ENCODE measurements at regions not wholly inside any gene's neighbourhood (a gene's known extent, or its start where the extent isn't known, plus 50 kb on each side); places are given as distances from the start of the nearest gene placed in this dataset.

DNA sequence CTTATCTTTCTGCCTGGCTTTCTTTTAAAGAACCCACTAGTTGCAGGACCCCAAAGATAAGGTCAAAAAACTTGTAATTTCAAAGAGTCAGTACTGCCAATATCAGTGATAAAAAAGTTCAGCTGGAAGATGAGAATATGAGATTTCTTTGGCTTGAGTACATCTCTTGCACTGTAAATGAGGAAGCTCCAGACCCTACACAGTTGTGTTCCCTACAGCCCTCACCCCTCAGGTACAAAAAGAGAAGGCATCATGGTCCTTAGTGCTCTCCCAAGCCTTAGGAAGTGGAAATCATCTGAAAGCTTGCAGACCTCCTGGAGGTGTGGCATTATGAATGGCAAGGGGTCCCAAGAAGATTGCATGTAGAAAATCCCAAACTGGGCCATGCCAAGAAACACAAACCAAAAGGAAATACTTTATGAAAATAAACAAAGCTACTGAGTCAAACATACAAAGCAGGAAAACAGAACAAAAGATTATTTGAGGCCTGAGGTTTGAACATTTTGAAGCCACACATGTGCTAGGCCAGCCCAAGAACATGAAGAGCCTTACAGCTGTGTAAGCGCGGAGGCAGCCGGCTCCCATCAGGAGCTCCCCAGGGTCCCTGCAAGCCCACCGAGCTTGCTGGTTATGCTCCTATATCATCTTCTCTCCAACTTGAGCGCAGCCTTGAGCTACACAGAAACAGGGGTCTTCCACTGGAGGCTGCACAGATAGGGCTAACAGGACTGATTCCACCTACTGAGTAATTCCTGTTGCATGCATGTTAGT, 217.0 kb downstream of the OSR1 start:
- intact Hi-C loops (cut with DNase I) = no loop called here
- Histone ChIP-seq H3K4me1 (ENCODE audit: insufficient read depth) (no peaks in the 10 kb centered on the region), H3K4me3 (no peak overlapping the region), H3K27me3 (no peaks in the 10 kb centered on the region), H3K36me3 (no peaks in the 10 kb centered on the region), H3K27ac (no peak overlapping the region), H3K9me3 (no peaks in the 10 kb centered on the region)
- no peak for DNase-seq
- WGBS, 3 donors = 72 to 92% (median 82%) methylated on average over 5 of the region's 5 CpGs
- TF ChIP-seq CTCF (IDR thresholded peaks at IDR 0.05) = no peak
- no peak for TF ChIP-seq POLR2A (IDR thresholded peaks at IDR 0.05)
- TF ChIP-seq EP300 (IDR thresholded peaks at IDR 0.05) = no peak

- intact Hi-C loops (cut with DNase I) = no loop called here
- WGBS, 3 donors = 93 to 98% (median 96%) methylated on average over 3 of the region's 3 CpGs
- TF ChIP-seq POLR2A (IDR thresholded peaks at IDR 0.05) = no peak
- no peak for TF ChIP-seq EP300 (IDR thresholded peaks at IDR 0.05)
- no peak for TF ChIP-seq CTCF (IDR thresholded peaks at IDR 0.05)
- DNase-seq = no peak
- Histone ChIP-seq H3K27ac (no peak overlapping the region), H3K36me3 (no peaks in the 10 kb centered on the region), H3K4me1 (ENCODE audit: insufficient read depth) (no peaks in the 10 kb centered on the region), H3K27me3 (no peaks in the 10 kb centered on the region), H3K4me3 (no peak overlapping the region), H3K9me3 (no peaks in the 10 kb centered on the region)
Observed at GRCh38 chr2:19140463-19141208, 217.8 kb downstream of the OSR1 start.

DNA sequence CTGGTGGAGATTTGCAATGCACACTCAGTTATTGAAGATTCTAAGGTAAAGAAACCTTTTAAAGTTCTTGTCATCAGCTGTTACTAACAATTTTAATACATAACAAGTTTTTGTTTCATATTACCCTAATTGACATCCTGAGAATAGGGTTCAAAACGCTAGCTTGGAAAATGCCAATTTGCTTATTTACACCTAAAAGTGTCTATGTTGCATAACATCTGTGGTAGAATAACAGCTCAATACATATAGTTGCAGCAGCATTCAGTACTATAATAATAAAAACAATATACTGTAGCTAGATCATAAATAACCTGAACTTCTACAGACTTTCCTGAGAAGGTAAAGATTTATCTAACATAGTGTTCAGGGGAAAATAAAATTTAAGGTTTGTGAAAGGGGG, 219.0 kb downstream of the OSR1 start:
- Histone ChIP-seq H3K4me3 (no peak overlapping the region), H3K4me1 (ENCODE audit: insufficient read depth) (no peaks in the 10 kb centered on the region), H3K9me3 (no peaks in the 10 kb centered on the region), H3K27me3 (no peaks in the 10 kb centered on the region), H3K36me3 (no peaks in the 10 kb centered on the region), H3K27ac (no peak overlapping the region)
- WGBS, 3 donors = 88 to 93% (median 90%) methylated on average over 1 of the region's 1 CpG
- intact Hi-C loops (cut with DNase I) = no loop called here
- DNase-seq = no peak
- no peak for TF ChIP-seq EP300 (IDR thresholded peaks at IDR 0.05)

GRCh38 chr2:19138264-19138825, 220.1 kb downstream of the OSR1 start:
- Histone ChIP-seq H3K27me3 (no peaks in the 10 kb centered on the region), H3K36me3 (no peaks in the 10 kb centered on the region), H3K27ac (no peak overlapping the region), H3K9me3 (no peaks in the 10 kb centered on the region), H3K4me3 (no peak overlapping the region), H3K4me1 (ENCODE audit: insufficient read depth) (no peaks in the 10 kb centered on the region)
- TF ChIP-seq CTCF (IDR thresholded peaks at IDR 0.05) (no peak), EP300 (IDR thresholded peaks at IDR 0.05) (no peak), POLR2A (IDR thresholded peaks at IDR 0.05) (no peak)
- no peak for DNase-seq
- intact Hi-C loops (cut with DNase I) = no loop called here
- 51 to 72% (median 69%) methylated on average over 4 of the region's 4 CpGs for WGBS, 3 donors

GRCh38 chr2:19137433-19137832, 221.0 kb downstream of the OSR1 start:
- Histone ChIP-seq H3K4me3 (no peak overlapping the region), H3K27me3 (no peaks in the 10 kb centered on the region), H3K36me3 (no peaks in the 10 kb centered on the region), H3K4me1 (ENCODE audit: insufficient read depth) (no peaks in the 10 kb centered on the region), H3K27ac (no peak overlapping the region), H3K9me3 (no peaks in the 10 kb centered on the region)
- TF ChIP-seq CTCF (IDR thresholded peaks at IDR 0.05) (no peak), POLR2A (IDR thresholded peaks at IDR 0.05) (no peak), EP300 (IDR thresholded peaks at IDR 0.05) (no peak)
- intact Hi-C loops (cut with DNase I) = no loop called here
- DNase-seq = no peak

All from ovary (tissue), 7 donors.